Spleen (tissue), 7 donors: ENCODE measurements at regions not wholly inside any gene's neighbourhood (a gene's known extent, or its start where the extent isn't known, plus 50 kb on each side); places are given as distances from the start of the nearest gene placed in this dataset.

Source experiments
- POLR2A ChIP-seq, 3 donors: fragments of 450-650 bp; IDR thresholded peaks; one replicate each; pipeline ENCODE4 v1.5.1; 2017; ENCODE audit warnings: antibody characterized with exemption in 3 of 3, mild to moderate bottlenecking in 1 of 3
- TF ChIP-seq, protein P1 (sequence below), 11 experiments: fragments of 200-600 bp in 7 of 11; fragments of 450-650 bp in 4 of 11; sonication (generic) in 4 of 11; IDR thresholded peaks in 8 of 11; conservative IDR thresholded peaks in 3 of 11; 1 replicate in 7 of 11; 2 replicates in 4 of 11; pipeline versions ENCODE4 v1.4.0 to v1.8.0; 2016 to 2021; ENCODE audit warnings: antibody characterized with exemption in 11 of 11, inconsistent platforms in 4 of 11, mild to moderate bottlenecking in 1 of 11
- donor health status: DM: no; HTN: no; CAD: no; lungs with moderate emphysema.
- donor health status: DM: no; HTN: no; CAD: no.
- donor health status: DM: no; HTN: no; CAD: no.

GRCh38 chr13:47111499-47111898 is 214.6 kb upstream of the HTR2A start:
- no peak for TF ChIP-seq POLR2A (IDR thresholded peaks at IDR 0.05)
- TF ChIP-seq, protein P1, sequence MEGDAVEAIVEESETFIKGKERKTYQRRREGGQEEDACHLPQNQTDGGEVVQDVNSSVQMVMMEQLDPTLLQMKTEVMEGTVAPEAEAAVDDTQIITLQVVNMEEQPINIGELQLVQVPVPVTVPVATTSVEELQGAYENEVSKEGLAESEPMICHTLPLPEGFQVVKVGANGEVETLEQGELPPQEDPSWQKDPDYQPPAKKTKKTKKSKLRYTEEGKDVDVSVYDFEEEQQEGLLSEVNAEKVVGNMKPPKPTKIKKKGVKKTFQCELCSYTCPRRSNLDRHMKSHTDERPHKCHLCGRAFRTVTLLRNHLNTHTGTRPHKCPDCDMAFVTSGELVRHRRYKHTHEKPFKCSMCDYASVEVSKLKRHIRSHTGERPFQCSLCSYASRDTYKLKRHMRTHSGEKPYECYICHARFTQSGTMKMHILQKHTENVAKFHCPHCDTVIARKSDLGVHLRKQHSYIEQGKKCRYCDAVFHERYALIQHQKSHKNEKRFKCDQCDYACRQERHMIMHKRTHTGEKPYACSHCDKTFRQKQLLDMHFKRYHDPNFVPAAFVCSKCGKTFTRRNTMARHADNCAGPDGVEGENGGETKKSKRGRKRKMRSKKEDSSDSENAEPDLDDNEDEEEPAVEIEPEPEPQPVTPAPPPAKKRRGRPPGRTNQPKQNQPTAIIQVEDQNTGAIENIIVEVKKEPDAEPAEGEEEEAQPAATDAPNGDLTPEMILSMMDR (IDR thresholded peaks at IDR 0.05 in 8 of 11, conservative IDR thresholded peaks at IDR 0.05 in 3 of 11), result no peak
